ENCODE measurements at regions not wholly inside any gene's neighbourhood (a gene's known extent, or its start where the extent isn't known, plus 50 kb on each side); places are given as distances from the start of the nearest gene placed in this dataset.

DNA sequence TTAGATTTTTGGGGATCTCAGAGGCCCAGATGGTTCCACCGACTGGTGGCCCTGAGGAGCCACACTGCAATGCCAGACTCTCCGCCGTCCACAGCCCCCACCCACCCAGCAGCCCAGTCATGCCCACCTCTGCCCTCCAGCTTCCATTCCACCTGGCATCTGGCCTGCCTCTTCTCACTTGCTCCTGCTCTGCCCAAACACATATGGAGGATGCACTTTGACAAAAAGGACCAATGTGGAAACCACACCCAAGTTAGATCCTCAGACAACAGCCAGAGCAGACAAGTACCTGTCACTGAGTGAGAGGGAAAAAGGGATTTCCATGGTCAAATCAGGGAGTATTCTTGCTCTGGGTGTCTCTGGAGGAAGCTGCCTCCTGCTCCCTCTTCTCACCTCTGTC is 120.6 kb upstream of the NXT1 start:
- Histone ChIP-seq H3F3A (replicated peaks; ENCODE audit: low read depth) (no peaks in the 10 kb centered on the region), H3K4me2 (no peak overlapping the region), H2AFZ (no peak overlapping the region), H3K79me2 (replicated peaks; ENCODE audit: insufficient read depth) (no peaks in the 10 kb centered on the region), H3K27me3 (ENCODE audit: insufficient read depth) (no peaks in the 10 kb centered on the region), H3K36me3 (ENCODE audit: insufficient read depth) (no peaks in the 10 kb centered on the region), H4K20me1 (replicated peaks; ENCODE audit: insufficient read depth) (no peaks in the 10 kb centered on the region), H3K9me2 (ENCODE audit: insufficient read depth) (no peaks in the 10 kb centered on the region), H3K27ac (ENCODE audit: low read depth) (no peak overlapping the region), H3K4me1 (ENCODE audit: insufficient read depth) (no peaks in the 10 kb centered on the region), H3K4me3 (no peak overlapping the region)
- Mint-ChIP-seq H3K9me3 (no peaks in the 10 kb centered on the region; the same call in 2 of the 3 replicates), H3K36me3 (ENCODE audit: low read depth) (no peaks in the 10 kb centered on the region), H3K27me3 (ENCODE audit: insufficient read depth, low read depth, poor library complexity) (peaks cover 3% of the 10 kb centered on the region), H3K4me1 (no peaks in the 10 kb centered on the region; the same call in 2 of the 3 replicates), H3K27ac (no peak overlapping the region), H3K4me3 (no peak overlapping the region)
- DNase-seq (ENCODE audit: low spot score) (no peak), ATAC-seq (no peak)
- TF ChIP-seq, protein P1, sequence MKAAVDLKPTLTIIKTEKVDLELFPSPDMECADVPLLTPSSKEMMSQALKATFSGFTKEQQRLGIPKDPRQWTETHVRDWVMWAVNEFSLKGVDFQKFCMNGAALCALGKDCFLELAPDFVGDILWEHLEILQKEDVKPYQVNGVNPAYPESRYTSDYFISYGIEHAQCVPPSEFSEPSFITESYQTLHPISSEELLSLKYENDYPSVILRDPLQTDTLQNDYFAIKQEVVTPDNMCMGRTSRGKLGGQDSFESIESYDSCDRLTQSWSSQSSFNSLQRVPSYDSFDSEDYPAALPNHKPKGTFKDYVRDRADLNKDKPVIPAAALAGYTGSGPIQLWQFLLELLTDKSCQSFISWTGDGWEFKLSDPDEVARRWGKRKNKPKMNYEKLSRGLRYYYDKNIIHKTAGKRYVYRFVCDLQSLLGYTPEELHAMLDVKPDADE (IDR thresholded peaks at IDR 0.05), result no peak
- TF ChIP-seq JUNB (IDR thresholded peaks at IDR 0.05; ENCODE audit: unreplicated experiment), result no peak
- no peak for TF ChIP-seq STAT1 (IDR thresholded peaks at IDR 0.05; ENCODE audit: unreplicated experiment)
- TF ChIP-seq, protein P2, sequence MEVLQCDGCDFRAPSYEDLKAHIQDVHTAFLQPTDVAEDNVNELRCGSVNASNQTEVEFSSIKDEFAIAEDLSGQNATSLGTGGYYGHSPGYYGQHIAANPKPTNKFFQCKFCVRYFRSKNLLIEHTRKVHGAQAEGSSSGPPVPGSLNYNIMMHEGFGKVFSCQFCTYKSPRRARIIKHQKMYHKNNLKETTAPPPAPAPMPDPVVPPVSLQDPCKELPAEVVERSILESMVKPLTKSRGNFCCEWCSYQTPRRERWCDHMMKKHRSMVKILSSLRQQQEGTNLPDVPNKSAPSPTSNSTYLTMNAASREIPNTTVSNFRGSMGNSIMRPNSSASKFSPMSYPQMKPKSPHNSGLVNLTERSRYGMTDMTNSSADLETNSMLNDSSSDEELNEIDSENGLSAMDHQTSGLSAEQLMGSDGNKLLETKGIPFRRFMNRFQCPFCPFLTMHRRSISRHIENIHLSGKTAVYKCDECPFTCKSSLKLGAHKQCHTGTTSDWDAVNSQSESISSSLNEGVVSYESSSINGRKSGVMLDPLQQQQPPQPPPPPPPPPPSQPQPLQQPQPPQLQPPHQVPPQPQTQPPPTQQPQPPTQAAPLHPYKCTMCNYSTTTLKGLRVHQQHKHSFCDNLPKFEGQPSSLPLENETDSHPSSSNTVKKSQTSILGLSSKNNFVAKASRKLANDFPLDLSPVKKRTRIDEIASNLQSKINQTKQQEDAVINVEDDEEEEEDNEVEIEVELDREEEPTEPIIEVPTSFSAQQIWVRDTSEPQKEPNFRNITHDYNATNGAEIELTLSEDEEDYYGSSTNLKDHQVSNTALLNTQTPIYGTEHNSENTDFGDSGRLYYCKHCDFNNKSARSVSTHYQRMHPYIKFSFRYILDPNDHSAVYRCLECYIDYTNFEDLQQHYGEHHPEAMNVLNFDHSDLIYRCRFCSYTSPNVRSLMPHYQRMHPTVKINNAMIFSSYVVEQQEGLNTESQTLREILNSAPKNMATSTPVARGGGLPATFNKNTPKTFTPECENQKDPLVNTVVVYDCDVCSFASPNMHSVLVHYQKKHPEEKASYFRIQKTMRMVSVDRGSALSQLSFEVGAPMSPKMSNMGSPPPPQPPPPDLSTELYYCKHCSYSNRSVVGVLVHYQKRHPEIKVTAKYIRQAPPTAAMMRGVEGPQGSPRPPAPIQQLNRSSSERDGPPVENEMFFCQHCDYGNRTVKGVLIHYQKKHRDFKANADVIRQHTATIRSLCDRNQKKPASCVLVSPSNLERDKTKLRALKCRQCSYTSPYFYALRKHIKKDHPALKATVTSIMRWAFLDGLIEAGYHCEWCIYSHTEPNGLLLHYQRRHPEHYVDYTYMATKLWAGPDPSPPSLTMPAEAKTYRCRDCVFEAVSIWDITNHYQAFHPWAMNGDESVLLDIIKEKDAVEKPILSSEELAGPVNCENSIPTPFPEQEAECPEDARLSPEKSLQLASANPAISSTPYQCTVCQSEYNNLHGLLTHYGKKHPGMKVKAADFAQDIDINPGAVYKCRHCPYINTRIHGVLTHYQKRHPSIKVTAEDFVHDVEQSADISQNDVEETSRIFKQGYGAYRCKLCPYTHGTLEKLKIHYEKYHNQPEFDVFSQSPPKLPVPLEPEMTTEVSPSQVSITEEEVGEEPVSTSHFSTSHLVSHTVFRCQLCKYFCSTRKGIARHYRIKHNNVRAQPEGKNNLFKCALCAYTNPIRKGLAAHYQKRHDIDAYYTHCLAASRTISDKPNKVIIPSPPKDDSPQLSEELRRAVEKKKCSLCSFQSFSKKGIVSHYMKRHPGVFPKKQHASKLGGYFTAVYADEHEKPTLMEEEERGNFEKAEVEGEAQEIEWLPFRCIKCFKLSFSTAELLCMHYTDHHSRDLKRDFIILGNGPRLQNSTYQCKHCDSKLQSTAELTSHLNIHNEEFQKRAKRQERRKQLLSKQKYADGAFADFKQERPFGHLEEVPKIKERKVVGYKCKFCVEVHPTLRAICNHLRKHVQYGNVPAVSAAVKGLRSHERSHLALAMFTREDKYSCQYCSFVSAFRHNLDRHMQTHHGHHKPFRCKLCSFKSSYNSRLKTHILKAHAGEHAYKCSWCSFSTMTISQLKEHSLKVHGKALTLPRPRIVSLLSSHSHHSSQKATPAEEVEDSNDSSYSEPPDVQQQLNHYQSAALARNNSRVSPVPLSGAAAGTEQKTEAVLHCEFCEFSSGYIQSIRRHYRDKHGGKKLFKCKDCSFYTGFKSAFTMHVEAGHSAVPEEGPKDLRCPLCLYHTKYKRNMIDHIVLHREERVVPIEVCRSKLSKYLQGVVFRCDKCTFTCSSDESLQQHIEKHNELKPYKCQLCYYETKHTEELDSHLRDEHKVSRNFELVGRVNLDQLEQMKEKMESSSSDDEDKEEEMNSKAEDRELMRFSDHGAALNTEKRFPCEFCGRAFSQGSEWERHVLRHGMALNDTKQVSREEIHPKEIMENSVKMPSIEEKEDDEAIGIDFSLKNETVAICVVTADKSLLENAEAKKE (CRISPR knock-in tag; IDR thresholded peaks at IDR 0.05), result no peak
- TF ChIP-seq, protein P3, sequence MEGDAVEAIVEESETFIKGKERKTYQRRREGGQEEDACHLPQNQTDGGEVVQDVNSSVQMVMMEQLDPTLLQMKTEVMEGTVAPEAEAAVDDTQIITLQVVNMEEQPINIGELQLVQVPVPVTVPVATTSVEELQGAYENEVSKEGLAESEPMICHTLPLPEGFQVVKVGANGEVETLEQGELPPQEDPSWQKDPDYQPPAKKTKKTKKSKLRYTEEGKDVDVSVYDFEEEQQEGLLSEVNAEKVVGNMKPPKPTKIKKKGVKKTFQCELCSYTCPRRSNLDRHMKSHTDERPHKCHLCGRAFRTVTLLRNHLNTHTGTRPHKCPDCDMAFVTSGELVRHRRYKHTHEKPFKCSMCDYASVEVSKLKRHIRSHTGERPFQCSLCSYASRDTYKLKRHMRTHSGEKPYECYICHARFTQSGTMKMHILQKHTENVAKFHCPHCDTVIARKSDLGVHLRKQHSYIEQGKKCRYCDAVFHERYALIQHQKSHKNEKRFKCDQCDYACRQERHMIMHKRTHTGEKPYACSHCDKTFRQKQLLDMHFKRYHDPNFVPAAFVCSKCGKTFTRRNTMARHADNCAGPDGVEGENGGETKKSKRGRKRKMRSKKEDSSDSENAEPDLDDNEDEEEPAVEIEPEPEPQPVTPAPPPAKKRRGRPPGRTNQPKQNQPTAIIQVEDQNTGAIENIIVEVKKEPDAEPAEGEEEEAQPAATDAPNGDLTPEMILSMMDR (conservative IDR thresholded peaks at IDR 0.05; ENCODE audit: low read depth in 2 of 2), result no peak
- no peak for TF ChIP-seq EZH2phosphoT487 (IDR thresholded peaks at IDR 0.05; ENCODE audit: unreplicated experiment)
- no peak for TF ChIP-seq EZH2 (IDR thresholded peaks at IDR 0.05; ENCODE audit: low read depth, unreplicated experiment)
- no peak for TF ChIP-seq ZNF114 (CRISPR knock-in tag; IDR thresholded peaks at IDR 0.05)
- TF ChIP-seq CREB1 (CRISPR knock-in tag; IDR thresholded peaks at IDR 0.05; ENCODE audit: low read depth), result no peak
- no peak for TF ChIP-seq POLR2AphosphoS5 (IDR thresholded peaks at IDR 0.05; ENCODE audit: low read depth)
- no peak for TF ChIP-seq ZNF331 (CRISPR knock-in tag; IDR thresholded peaks at IDR 0.05; ENCODE audit: low read depth)
- no peak for TF ChIP-seq NANOG (IDR thresholded peaks at IDR 0.05; ENCODE audit: borderline replicate concordance)
- TF ChIP-seq, protein P4, sequence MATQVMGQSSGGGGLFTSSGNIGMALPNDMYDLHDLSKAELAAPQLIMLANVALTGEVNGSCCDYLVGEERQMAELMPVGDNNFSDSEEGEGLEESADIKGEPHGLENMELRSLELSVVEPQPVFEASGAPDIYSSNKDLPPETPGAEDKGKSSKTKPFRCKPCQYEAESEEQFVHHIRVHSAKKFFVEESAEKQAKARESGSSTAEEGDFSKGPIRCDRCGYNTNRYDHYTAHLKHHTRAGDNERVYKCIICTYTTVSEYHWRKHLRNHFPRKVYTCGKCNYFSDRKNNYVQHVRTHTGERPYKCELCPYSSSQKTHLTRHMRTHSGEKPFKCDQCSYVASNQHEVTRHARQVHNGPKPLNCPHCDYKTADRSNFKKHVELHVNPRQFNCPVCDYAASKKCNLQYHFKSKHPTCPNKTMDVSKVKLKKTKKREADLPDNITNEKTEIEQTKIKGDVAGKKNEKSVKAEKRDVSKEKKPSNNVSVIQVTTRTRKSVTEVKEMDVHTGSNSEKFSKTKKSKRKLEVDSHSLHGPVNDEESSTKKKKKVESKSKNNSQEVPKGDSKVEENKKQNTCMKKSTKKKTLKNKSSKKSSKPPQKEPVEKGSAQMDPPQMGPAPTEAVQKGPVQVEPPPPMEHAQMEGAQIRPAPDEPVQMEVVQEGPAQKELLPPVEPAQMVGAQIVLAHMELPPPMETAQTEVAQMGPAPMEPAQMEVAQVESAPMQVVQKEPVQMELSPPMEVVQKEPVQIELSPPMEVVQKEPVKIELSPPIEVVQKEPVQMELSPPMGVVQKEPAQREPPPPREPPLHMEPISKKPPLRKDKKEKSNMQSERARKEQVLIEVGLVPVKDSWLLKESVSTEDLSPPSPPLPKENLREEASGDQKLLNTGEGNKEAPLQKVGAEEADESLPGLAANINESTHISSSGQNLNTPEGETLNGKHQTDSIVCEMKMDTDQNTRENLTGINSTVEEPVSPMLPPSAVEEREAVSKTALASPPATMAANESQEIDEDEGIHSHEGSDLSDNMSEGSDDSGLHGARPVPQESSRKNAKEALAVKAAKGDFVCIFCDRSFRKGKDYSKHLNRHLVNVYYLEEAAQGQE (IDR thresholded peaks at IDR 0.05; ENCODE audit: unreplicated experiment), result no peak
